Right atrium auricular region (tissue), 2 donors: ENCODE measurements at regions not wholly inside any gene's neighbourhood (a gene's known extent, or its start where the extent isn't known, plus 50 kb on each side); places are given as distances from the start of the nearest gene placed in this dataset.

Experiments
- DNase-seq: peaks from one replicate; pipeline ENCODE4 v3.0.0-alpha.2; 2019; ENCODE audit warnings: low spot score
- H3K27ac ChIP-seq, 2 donors: fragments of 200-600 bp; sonication (generic); 1 replicate in 1 of 2; 2 replicates in 1 of 2; pipeline ENCODE4 v1.5.1; 2016 to 2019
- H3K27me3 ChIP-seq, 2 donors: fragments of 200-600 bp; sonication (generic); one replicate each; pipeline versions ENCODE4 v1.5.1 to v1.6.0; 2017 to 2019
- H3K36me3 ChIP-seq: fragments of 200-600 bp; sonication (generic); one replicate; pipeline ENCODE4 v1.5.1; 2016
- H3K4me1 ChIP-seq, 2 donors: fragments of 200-600 bp; sonication (generic); one replicate each; pipeline versions ENCODE4 v1.5.1 to v1.6.0; 2017 to 2019
- H3K4me3 ChIP-seq, 2 donors: fragments of 200-600 bp; sonication (generic); 1 replicate in 1 of 2; 2 replicates in 1 of 2; pipeline ENCODE4 v1.5.1; 2017 to 2019; ENCODE audit warnings: mild to moderate bottlenecking in 1 of 2, moderate library complexity in 1 of 2
- H3K9me3 ChIP-seq, 2 donors: fragments of 200-600 bp; sonication (generic); one replicate each; pipeline ENCODE4 v1.5.1; 2019
- CTCF ChIP-seq, 2 donors: fragments of 200-600 bp; sonication (generic); IDR thresholded peaks; one replicate each; pipeline ENCODE4 v1.5.1; 2019; ENCODE audit warnings: antibody characterized with exemption in 2 of 2

- H3K27me3 ChIP-seq, result no peaks in the 10 kb centered on the region
- DNase-seq, result no peak
- no peak overlapping the region for H3K27ac ChIP-seq
- H3K9me3 ChIP-seq, result peaks cover 0 to 8% of the 10 kb centered on the region in 2 donors
- TF ChIP-seq CTCF (IDR thresholded peaks at IDR 0.05), result no peak
- no peaks in the 10 kb centered on the region for H3K4me1 ChIP-seq
- H3K4me3 ChIP-seq, result no peak overlapping the region
- H3K36me3 ChIP-seq, result no peaks in the 10 kb centered on the region
Observed at GRCh38 chr6:21691685-21692346, 98.3 kb downstream of the SOX4 start.

GRCh38 chr6:21692721-21693120 lies 99.2 kb downstream of the SOX4 start:
- Histone ChIP-seq H3K36me3 (no peaks in the 10 kb centered on the region), H3K27me3 (no peaks in the 10 kb centered on the region), H3K4me3 (no peak overlapping the region), H3K27ac (no peak overlapping the region), H3K4me1 (no peaks in the 10 kb centered on the region), H3K9me3 (peaks cover 0 to 7% of the 10 kb centered on the region in 2 donors)
- DNase-seq, result no peak
- no peak for TF ChIP-seq CTCF (IDR thresholded peaks at IDR 0.05)

- H3K9me3 ChIP-seq, result no peaks in the 10 kb centered on the region
- H3K27ac ChIP-seq, result no peak overlapping the region
- no peak overlapping the region for H3K4me3 ChIP-seq
- DNase-seq, result no peak
- no peaks in the 10 kb centered on the region for H3K4me1 ChIP-seq
- no peaks in the 10 kb centered on the region for H3K36me3 ChIP-seq
- TF ChIP-seq CTCF (IDR thresholded peaks at IDR 0.05), result no peak
- no peaks in the 10 kb centered on the region for H3K27me3 ChIP-seq
Observed at GRCh38 chr6:21694168-21694567, 100.6 kb downstream of the SOX4 start.

- TF ChIP-seq CTCF (IDR thresholded peaks at IDR 0.05), result no peak
- H3K27me3 ChIP-seq, result no peaks in the 10 kb centered on the region
Observed at GRCh38 chr6:21707524-21708319, 114.2 kb downstream of the SOX4 start.

GRCh38 chr6:21708320-21708580 lies 114.7 kb downstream of the SOX4 start:
- TF ChIP-seq CTCF (IDR thresholded peaks at IDR 0.05), result no peak

More at GRCh38 chr6:21707524-21708319, 114.2 kb downstream of the SOX4 start:
- no peak for DNase-seq
- H3K27ac ChIP-seq, result no peak overlapping the region
- H3K4me3 ChIP-seq, result no peak overlapping the region
- no peaks in the 10 kb centered on the region for H3K36me3 ChIP-seq
- peaks cover 0 to 15% of the 10 kb centered on the region in 2 donors for H3K4me1 ChIP-seq
- no peaks in the 10 kb centered on the region for H3K9me3 ChIP-seq

More at GRCh38 chr6:21708320-21708580, 114.7 kb downstream of the SOX4 start:
- Histone ChIP-seq H3K36me3 (no peaks in the 10 kb centered on the region), H3K9me3 (no peaks in the 10 kb centered on the region), H3K27me3 (no peaks in the 10 kb centered on the region), H3K4me3 (no peak overlapping the region), H3K4me1 (peaks cover 0 to 15% of the 10 kb centered on the region in 2 donors), H3K27ac (no peak overlapping the region)
- no peak for DNase-seq
